HG02798 (cell line): ENCODE measurements at regions not wholly inside any gene's neighbourhood (a gene's known extent, or its start where the extent isn't known, plus 50 kb on each side); places are given as distances from the start of the nearest gene placed in this dataset.

Source experiments
- ATAC-seq: cut with Tn5 transposase; IDR thresholded peaks from one replicate; pipeline ENCODE4 v1.9.1; 2021; ENCODE audit warnings: mild to moderate bottlenecking; ENCODE audit not compliant: unreplicated experiment, poor library complexity

DNA sequence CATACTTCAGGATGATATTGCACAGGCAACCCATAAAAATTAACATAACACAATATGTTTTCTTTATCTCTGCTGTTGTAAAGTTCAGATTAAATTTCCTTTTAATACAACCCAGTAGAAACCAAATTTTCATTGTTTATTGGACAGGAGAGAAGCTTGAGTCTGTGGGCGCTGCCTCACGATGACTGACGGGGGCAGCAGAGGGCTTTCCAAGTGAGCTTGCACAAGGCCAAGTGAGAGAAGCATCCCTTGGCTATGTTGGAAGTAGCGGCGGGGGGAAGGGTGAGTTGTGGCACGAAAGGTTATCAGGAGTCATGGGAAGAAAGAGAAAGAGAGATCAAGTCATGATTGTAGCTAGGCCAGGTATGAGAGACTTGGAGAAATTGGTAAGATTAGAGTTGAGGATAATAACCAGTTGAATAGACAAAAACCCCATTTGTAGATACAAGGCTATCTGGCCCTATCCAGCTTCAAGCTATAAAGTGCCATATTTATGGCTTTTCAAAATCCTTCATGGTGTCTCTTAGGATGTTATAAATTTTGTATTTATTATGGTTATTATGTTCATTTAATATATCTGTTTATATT lies 413.7 kb upstream of the FAM98A start:
- peak; percentile 83 for ATAC-seq

- ATAC-seq = no peak
Measured at GRCh38 chr2:34011684-34012083, 412.6 kb upstream of the FAM98A start.

- ATAC-seq = no peak
Measured at GRCh38 chr2:34005901-34006300, 406.8 kb upstream of the FAM98A start.

DNA sequence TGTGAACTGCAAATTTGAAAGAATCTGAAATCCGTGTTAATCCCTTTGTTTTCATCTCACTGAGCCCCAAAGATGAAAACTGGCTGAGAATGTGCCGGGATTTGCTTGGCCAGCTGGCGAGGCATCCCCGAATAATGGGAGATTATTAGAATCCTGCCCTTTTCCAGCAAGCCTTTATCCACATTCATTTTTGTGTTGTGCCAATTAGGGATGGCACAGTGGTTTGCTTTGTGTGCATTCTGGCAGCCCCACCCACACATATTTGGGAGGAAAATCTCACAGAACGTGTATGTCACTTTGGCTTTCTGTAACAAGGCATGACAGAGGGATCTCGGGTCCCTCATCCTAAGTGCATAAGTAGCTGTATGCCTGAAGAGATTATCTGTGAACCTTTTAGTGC lies 405.8 kb upstream of the FAM98A start:
- ATAC-seq = no peak

DNA sequence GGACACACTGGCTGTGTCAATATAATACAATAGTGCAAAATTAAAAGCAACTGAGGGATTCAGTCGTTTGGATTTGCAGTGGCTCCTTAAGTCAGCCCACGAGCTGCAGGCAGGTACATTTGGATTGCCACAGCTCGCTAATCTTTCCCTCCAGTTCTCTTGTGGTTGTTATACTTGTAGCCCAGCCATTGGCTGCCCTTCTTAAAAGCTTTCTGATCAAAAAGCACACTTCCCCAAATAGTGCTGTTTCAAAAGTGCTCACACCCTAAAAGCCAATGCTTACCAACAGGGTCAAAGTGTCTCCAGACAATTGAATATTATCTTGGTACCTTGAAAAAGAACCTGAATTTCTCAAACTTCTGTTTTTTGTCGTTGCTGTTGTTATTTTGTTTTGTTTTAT lies 404.7 kb upstream of the FAM98A start:
- ATAC-seq = no peak

DNA sequence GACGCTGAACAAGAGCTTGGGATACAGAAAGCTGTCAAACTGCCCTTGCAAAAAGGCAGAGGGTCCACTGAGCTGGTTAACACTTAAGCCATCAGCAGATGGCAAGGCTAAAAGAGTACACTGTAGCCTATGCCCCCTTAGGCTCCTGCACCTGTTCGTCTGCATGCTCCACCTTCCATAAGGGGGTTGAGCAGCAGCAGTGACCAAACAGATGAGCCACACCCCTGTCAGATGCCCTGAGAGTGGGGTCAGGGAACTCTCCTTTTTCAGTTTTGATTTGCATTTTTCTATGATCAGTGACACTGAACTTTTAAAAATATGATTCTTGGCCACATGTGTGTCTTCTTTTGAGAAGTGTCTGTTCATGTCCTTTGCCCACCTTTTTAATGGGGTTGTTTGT lies 402.5 kb upstream of the FAM98A start:
- ATAC-seq = no peak

DNA sequence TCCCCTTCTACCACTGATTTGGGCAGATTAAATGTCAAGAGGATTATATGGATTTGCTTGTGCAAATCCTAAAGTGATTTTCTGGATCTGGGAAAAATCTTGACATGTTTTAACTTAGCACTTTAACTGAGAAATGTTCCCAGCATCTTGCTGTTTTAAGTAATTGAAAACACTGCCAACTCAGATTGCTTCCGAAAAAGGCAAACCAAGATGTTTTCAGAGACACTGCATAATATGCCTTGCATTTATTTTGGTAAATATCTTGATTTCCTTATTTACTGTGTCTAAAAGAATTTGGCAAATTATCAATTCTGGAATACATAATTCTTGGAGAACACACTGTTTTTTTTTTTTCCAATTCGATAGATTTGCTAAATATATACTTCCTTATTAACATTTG lies 385.0 kb upstream of the FAM98A start:
- no peak for ATAC-seq

- no peak for ATAC-seq
Measured at GRCh38 chr2:33978471-33978870, 379.4 kb upstream of the FAM98A start.

- no peak for ATAC-seq
Measured at GRCh38 chr2:33975498-33975897, 376.4 kb upstream of the FAM98A start.

GRCh38 chr2:33967103-33967502 lies 368.0 kb upstream of the FAM98A start:
- ATAC-seq = no peak

GRCh38 chr2:33958591-33958990 lies 359.5 kb upstream of the FAM98A start:
- ATAC-seq = no peak

- no peak for ATAC-seq
Measured at GRCh38 chr2:33949371-33949770, 350.3 kb upstream of the FAM98A start.

DNA sequence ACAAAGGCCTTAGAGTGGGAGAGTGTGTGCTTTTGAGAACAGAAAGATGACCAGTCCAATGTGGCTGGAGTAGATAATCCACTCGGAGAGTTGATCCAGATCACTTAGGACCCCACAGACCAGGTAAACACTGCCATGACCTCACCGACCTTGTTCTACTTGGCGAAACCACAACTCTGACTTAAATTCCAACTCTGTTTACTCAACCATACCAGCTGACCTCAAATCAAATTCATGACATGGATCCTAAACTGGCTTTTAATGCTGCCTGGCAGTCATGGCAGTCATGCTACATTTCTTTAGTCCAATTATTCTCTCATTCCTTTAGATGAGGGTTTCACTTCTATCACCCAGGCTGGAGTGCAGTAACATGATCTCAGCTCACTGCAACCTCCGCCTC lies 347.1 kb upstream of the FAM98A start:
- ATAC-seq = no peak

DNA sequence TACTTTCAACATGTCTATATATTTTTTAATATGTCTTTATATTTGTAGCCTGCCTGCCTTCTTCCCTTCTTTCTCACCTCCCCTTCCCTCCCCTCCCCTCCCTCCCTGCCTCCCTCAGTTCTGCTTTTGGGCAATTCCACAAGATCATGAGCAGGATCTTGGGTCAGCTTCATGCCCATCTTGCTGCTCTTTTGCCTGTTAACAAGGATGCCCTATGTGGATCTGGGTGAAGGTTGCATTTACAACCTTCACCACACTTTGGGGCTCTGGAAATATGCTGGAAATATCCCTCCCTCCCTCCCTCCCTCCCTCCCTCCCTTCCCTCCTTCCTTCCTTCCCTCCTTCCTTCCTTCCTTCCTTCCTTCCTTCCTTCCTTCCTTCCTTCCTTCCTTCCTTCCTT lies 334.1 kb upstream of the FAM98A start:
- ATAC-seq = no peak

DNA sequence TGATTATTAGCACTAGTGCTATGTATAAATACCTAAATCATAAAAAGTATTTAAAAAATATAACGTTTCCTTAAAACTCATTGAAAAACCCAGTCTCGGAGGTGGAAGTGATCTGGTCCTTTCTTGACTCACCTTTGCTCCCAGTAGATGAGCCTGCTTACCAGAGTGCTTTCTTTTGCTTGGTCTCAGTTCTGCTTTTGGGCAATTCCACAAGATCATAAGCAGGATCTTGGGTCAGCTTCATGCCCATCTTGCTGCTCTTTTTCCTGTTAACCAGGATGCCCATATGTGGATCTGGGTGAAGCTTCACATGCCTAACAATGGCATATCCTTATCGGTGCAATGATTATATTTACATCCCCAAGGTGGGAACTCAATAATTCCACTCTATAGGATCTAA lies 332.1 kb upstream of the FAM98A start:
- no peak for ATAC-seq

DNA sequence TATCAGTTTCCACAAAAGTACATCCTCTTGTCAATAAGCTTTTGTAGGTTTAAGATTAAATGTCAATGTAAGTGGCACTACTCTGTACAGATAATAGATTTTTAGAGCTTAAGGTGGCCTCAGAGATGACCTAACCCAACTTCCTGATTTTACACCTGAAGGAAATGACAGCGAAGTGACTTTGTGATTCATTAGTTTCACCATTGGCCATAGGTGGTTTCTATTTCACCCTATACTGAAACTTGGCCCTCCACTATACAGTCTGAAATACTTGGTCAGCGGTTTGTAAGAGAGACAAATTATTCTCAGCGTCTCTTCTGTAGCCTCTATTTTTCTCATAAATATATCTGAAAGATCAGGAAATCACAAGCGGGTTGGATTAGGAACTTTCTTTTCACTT lies 330.4 kb upstream of the FAM98A start:
- ATAC-seq = peak; percentile 77

GRCh38 chr2:33927756-33928155 lies 328.7 kb upstream of the FAM98A start:
- ATAC-seq = no peak

DNA sequence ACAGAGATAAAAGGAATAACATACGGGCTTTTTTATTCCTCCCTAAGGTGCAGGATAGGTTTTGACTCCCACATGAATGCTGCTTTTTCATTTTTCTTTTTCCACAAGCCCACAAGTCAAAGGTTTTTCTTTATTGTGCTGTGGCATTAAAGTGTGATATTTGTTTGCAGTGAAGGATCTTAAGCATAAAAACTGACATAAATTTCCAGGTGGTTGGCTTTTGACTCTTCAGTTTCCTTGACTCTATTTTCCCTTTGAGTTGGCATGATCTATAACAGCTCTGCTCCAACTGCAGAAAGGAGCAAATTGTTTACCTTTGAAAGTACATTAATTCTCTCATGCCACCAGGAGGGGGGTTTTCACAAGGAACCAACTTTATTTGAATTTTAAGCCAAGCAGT lies 326.2 kb upstream of the FAM98A start:
- ATAC-seq = no peak

DNA sequence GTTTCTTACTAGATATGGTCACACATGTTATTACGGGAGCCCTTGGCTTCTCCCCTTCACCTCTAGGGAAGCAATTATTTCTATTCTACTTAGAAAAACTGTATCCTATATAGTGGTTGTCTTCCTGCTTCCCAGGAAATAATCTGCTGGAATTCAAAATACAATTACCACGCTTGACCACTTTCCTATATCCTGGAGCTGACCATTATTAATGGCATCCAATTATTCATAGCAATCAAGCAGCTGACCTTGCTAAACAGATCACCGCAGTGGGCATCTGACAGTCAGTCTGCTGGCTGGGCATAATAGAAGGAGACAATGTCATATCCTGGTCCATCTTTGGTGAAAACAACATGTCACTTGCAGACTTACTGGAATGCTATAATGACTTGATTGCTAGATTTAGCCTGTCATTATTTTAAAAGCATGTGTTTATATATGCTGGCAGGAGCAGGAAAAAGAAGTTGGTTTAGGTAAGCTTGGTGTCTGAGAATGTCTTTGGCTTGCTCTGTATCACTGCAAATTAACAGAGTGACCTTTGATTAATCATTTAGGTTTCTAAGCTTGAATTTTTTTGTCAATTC lies 325.6 kb upstream of the FAM98A start:
- ATAC-seq = no peak

DNA sequence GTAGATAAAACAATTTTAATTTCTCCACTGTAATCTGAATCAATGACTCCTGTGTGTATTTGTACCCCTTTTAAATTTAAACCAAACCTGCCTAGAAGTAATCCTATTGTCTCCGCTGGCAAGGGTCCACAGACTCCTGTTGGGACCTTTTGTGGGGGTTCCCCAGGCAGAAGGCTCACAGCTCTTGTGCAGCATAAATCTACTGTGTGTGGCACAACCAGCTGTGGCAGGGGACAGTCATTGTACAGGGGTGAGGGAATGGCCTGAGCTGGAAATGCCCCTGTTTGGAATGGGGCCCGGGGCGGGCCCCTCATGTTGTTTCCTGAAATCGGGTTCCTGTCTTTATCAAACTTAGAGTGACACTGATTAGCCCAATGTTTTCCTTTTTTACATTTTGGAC lies 318.2 kb upstream of the FAM98A start:
- no peak for ATAC-seq

GRCh38 chr2:33913071-33913616 lies 314.0 kb upstream of the FAM98A start:
- no peak for ATAC-seq

- ATAC-seq = no peak
Measured at GRCh38 chr2:33911327-33911726, 312.2 kb upstream of the FAM98A start.
